ENCODE measurements at regions not wholly inside any gene's neighbourhood (a gene's known extent, or its start where the extent isn't known, plus 50 kb on each side); places are given as distances from the start of the nearest gene placed in this dataset.

DNA sequence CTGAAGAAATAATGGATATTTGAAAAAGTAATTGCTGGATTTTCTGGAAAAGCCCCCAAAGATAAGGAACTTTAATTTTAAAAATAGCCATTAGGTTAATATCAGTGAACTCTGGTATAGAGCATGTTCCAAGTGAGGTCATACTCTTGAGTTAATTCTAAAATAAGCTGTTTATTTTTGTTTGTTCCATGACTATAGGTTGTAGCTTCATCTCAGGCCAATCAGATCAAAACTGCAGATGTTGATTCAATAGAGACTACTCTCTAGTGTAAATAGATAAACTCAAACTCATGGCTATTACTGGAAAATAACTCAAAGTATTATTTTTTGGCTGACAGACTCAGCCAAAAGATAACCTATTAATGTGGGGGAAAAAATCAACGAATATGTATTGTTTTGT is 815.1 kb downstream of the DIAPH3 start (continued):
- no peak for TF ChIP-seq HNF4A (conservative IDR thresholded peaks at IDR 0.05)

DNA sequence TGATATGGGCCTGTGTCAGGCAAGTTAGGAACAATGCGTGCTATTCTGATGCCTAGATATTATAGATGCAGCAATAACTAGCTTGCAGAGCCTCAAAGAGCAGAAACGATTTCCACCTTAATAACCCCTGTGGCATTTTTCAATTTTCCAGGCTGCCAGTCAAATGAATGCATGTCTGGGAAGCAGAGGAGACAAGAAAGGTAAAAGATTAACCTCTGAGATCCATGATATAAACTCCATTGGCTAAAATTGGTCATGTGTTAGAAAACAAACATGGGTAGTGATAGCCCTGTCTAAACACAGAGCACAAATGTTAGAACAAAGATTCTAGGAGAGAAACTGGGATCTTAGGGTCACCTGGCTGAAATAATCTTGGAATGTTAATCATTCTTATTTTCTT is 811.1 kb downstream of the DIAPH3 start:
- TF ChIP-seq YY1 (IDR thresholded peaks at IDR 0.05) (no peak), ZBTB33 (IDR thresholded peaks at IDR 0.05) (no peak), GABPA (IDR thresholded peaks at IDR 0.05 in 1 of 2, conservative IDR thresholded peaks at IDR 0.05 in 1 of 2) (no peak), SP1 (IDR thresholded peaks at IDR 0.05) (no peak), ATF3 (IDR thresholded peaks at IDR 0.05) (no peak), NR2F2 (IDR thresholded peaks at IDR 0.05) (no peak), MAX (IDR thresholded peaks at IDR 0.05) (no peak), REST (IDR thresholded peaks at IDR 0.05) (no peak), FOXA1 (IDR thresholded peaks at IDR 0.05) (no peak), RXRA (IDR thresholded peaks at IDR 0.05) (no peak), EGR1 (IDR thresholded peaks at IDR 0.05; ENCODE audit: low read depth in 2 of 2) (no peak), TAF1 (conservative IDR thresholded peaks at IDR 0.05) (no peak), RAD21 (IDR thresholded peaks at IDR 0.05) (no peak), FOXA2 (IDR thresholded peaks at IDR 0.05) (no peak), HNF4A (conservative IDR thresholded peaks at IDR 0.05) (no peak), HNF4G (IDR thresholded peaks at IDR 0.05) (no peak), CTCF (IDR thresholded peaks at IDR 0.05; ENCODE audit: low read depth, low read length, missing input control) (no peak), JUND (IDR thresholded peaks at IDR 0.05) (no peak)
- no peak for DNase-seq (ENCODE audit: low spot score)
- Histone ChIP-seq H3K36me3 (ENCODE audit: control insufficient read depth in 4 of 4, insufficient read depth in 3 of 4, low read depth in 1 of 4, low read length in 3 of 4) (no peaks in the 10 kb centered on the region), H3K9ac (ENCODE audit: low read depth in 1 of 2, low read length in 2 of 2) (no peak overlapping the region), H3K27ac (ENCODE audit: low read depth in 1 of 2, low read length in 2 of 2) (no peak overlapping the region), H3K27me3 (ENCODE audit: control insufficient read depth in 4 of 4, insufficient read depth in 4 of 4, low read length in 3 of 4) (peaks cover 0 to 2% (median 0%) of the 10 kb centered on the region in 4 donors), H3K9me3 (ENCODE audit: control insufficient read depth in 4 of 4, low read length in 3 of 4) (no peaks in the 10 kb centered on the region), H3K4me1 (ENCODE audit: control insufficient read depth in 4 of 4, insufficient read depth in 4 of 4, low read length in 3 of 4) (no peaks in the 10 kb centered on the region), H3K4me3 (ENCODE audit: low read depth in 1 of 3, low read length in 3 of 3) (no peak overlapping the region)
- WGBS = 49% methylated on average over 2 of the region's 2 CpGs
